SK-N-SH treated with all-trans-retinoic acid at 6 μM for 48 hours (cell line): ENCODE measurements at regions not wholly inside any gene's neighbourhood (a gene's known extent, or its start where the extent isn't known, plus 50 kb on each side); places are given as distances from the start of the nearest gene placed in this dataset.

Experiments used
- ATAC-seq: fragments of 200-7000 bp; cut with Tn5 transposase; 3 replicates; pipeline ENCODE4 v1.9.1; 2020; ENCODE audit warnings: mild to moderate bottlenecking, moderate library complexity
- ARNTL ChIP-seq: fragments of 450-650 bp; formaldehyde crosslinking; IDR thresholded peaks from 2 replicates; pipeline ENCODE4 v1.5.0; 2020; ENCODE audit warnings: low read depth, mild to moderate bottlenecking, moderate library complexity, borderline replicate concordance
- BACH2 ChIP-seq: fragments of 250-450 bp; sonication (Bioruptor Pico); IDR thresholded peaks from 2 replicates; pipeline ENCODE4 v1.9.0; 2021; ENCODE audit warnings: mild to moderate bottlenecking, borderline replicate concordance
- CSDC2 ChIP-seq: fragments of 250-450 bp; sonication (Bioruptor Pico); IDR thresholded peaks from 2 replicates; pipeline ENCODE4 v1.5.0; 2020; ENCODE audit warnings: mild to moderate bottlenecking, moderate library complexity
- GLIS3 ChIP-seq: fragments of 250-450 bp; sonication (Bioruptor Pico); IDR thresholded peaks from 2 replicates; pipeline ENCODE4 v1.5.0; 2020; ENCODE audit warnings: mild to moderate bottlenecking, moderate library complexity
- ISL1 ChIP-seq: fragments of 250-450 bp; sonication (Bioruptor Pico); IDR thresholded peaks from 2 replicates; pipeline ENCODE4 v2.1.2; 2022; ENCODE audit warnings: mild to moderate bottlenecking, moderate library complexity
- PPARA ChIP-seq: fragments of 250-450 bp; sonication (Bioruptor Pico); IDR thresholded peaks from 2 replicates; pipeline ENCODE4 v1.5.0; 2020; ENCODE audit warnings: mild to moderate bottlenecking, borderline replicate concordance
- SNAI2 ChIP-seq: fragments of 250-450 bp; sonication (Bioruptor Pico); IDR thresholded peaks from 2 replicates; pipeline ENCODE4 v1.5.0; 2020; ENCODE audit warnings: mild to moderate bottlenecking, moderate library complexity
- TCF4 ChIP-seq: fragments of 250-450 bp; sonication (Bioruptor Pico); IDR thresholded peaks from 2 replicates; pipeline ENCODE4 v1.8.0; 2021; ENCODE audit warnings: mild to moderate bottlenecking, moderate library complexity, borderline replicate concordance
- TOX ChIP-seq: fragments of 250-450 bp; sonication (Bioruptor Pico); IDR thresholded peaks from 2 replicates; pipeline ENCODE4 v1.8.0; 2021; ENCODE audit warnings: mild to moderate bottlenecking, moderate library complexity, borderline replicate concordance
- ZFP30 ChIP-seq: fragments of 450-650 bp; formaldehyde crosslinking; IDR thresholded peaks from 2 replicates; pipeline ENCODE4 v1.5.0; 2022; ENCODE audit warnings: mild to moderate bottlenecking, moderate library complexity
- ZNF565 ChIP-seq: fragments of 450-650 bp; formaldehyde crosslinking; conservative IDR thresholded peaks from 2 replicates; pipeline ENCODE4 v1.5.0; 2020; ENCODE audit warnings: low read depth, mild to moderate bottlenecking, moderate library complexity
- ZNF70 ChIP-seq: fragments of 450-650 bp; formaldehyde crosslinking; IDR thresholded peaks from 2 replicates; pipeline ENCODE4 v1.5.0; 2020; ENCODE audit warnings: mild to moderate bottlenecking, moderate library complexity
- ZNF8 ChIP-seq: fragments of 450-650 bp; formaldehyde crosslinking; IDR thresholded peaks from 2 replicates; pipeline ENCODE4 v1.5.0; 2020; ENCODE audit warnings: mild to moderate bottlenecking, moderate library complexity
- TF ChIP-seq, protein P1 (sequence below): fragments of 250-450 bp; sonication (Bioruptor Pico); IDR thresholded peaks from 2 replicates; pipeline ENCODE4 v1.8.0; 2020; ENCODE audit warnings: mild to moderate bottlenecking, moderate library complexity, borderline replicate concordance
- TF ChIP-seq, protein P2 (sequence below): fragments of 250-450 bp; sonication (Bioruptor Pico); IDR thresholded peaks from 2 replicates; pipeline ENCODE4 v1.5.1; 2020; ENCODE audit warnings: low read depth, mild to moderate bottlenecking, moderate library complexity
- TF ChIP-seq, protein P3 (sequence below): fragments of 250-450 bp; sonication (Bioruptor Pico); IDR thresholded peaks from 2 replicates; pipeline ENCODE4 v1.5.1; 2021; ENCODE audit warnings: mild to moderate bottlenecking, moderate library complexity
- TF ChIP-seq, protein P4 (sequence below): fragments of 250-450 bp; sonication (Bioruptor Pico); IDR thresholded peaks from 2 replicates; pipeline ENCODE4 v1.5.0; 2020; ENCODE audit warnings: mild to moderate bottlenecking, moderate library complexity
- TF ChIP-seq, protein P5 (sequence below): fragments of 250-450 bp; sonication (Bioruptor Pico); IDR thresholded peaks from 2 replicates; pipeline ENCODE4 v1.8.0; 2021; ENCODE audit warnings: low read depth, mild to moderate bottlenecking, moderate library complexity, borderline replicate concordance

DNA sequence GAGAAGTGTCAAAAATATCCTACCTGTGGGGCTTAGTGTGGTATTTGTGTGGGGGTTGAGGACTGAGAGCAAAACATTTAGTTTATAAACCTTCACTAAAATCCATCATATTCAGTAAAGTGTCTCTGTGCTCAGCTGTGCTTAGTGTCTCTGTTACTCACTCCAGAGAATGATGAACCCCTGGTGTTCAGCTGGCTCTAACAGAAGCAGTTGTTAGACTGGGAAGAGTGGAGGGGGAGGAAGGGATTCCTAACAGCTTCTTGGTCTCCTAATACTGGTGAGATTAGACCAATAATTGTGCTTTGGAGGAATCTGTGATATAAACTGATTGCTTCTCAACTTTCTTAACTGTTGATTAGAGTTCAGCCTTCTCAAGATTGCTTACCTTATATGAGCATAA lies 1123.5 kb downstream of the ROBO2 start:
- TF ChIP-seq, protein P1, sequence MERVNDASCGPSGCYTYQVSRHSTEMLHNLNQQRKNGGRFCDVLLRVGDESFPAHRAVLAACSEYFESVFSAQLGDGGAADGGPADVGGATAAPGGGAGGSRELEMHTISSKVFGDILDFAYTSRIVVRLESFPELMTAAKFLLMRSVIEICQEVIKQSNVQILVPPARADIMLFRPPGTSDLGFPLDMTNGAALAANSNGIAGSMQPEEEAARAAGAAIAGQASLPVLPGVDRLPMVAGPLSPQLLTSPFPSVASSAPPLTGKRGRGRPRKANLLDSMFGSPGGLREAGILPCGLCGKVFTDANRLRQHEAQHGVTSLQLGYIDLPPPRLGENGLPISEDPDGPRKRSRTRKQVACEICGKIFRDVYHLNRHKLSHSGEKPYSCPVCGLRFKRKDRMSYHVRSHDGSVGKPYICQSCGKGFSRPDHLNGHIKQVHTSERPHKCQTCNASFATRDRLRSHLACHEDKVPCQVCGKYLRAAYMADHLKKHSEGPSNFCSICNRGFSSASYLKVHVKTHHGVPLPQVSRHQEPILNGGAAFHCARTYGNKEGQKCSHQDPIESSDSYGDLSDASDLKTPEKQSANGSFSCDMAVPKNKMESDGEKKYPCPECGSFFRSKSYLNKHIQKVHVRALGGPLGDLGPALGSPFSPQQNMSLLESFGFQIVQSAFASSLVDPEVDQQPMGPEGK (CRISPR knock-in tag), result no peak
- TF ChIP-seq BACH2 (CRISPR knock-in tag) (no peak), GLIS3 (CRISPR knock-in tag) (no peak), PPARA (CRISPR knock-in tag) (no peak), ISL1 (no peak), TCF4 (no peak), ZNF8 (CRISPR knock-in tag) (no peak), TOX (CRISPR knock-in tag) (no peak), CSDC2 (CRISPR knock-in tag) (no peak), SNAI2 (no peak), ARNTL (CRISPR knock-in tag) (no peak)
- TF ChIP-seq, protein P2, sequence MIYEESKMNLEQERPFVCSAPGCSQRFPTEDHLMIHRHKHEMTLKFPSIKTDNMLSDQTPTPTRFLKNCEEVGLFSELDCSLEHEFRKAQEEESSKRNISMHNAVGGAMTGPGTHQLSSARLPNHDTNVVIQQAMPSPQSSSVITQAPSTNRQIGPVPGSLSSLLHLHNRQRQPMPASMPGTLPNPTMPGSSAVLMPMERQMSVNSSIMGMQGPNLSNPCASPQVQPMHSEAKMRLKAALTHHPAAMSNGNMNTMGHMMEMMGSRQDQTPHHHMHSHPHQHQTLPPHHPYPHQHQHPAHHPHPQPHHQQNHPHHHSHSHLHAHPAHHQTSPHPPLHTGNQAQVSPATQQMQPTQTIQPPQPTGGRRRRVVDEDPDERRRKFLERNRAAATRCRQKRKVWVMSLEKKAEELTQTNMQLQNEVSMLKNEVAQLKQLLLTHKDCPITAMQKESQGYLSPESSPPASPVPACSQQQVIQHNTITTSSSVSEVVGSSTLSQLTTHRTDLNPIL (CRISPR knock-in tag), result no peak
- TF ChIP-seq, protein P3, sequence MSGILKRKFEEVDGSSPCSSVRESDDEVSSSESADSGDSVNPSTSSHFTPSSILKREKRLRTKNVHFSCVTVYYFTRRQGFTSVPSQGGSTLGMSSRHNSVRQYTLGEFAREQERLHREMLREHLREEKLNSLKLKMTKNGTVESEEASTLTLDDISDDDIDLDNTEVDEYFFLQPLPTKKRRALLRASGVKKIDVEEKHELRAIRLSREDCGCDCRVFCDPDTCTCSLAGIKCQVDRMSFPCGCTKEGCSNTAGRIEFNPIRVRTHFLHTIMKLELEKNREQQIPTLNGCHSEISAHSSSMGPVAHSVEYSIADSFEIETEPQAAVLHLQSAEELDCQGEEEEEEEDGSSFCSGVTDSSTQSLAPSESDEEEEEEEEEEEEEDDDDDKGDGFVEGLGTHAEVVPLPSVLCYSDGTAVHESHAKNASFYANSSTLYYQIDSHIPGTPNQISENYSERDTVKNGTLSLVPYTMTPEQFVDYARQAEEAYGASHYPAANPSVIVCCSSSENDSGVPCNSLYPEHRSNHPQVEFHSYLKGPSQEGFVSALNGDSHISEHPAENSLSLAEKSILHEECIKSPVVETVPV (CRISPR knock-in tag), result no peak
- TF ChIP-seq, protein P4, sequence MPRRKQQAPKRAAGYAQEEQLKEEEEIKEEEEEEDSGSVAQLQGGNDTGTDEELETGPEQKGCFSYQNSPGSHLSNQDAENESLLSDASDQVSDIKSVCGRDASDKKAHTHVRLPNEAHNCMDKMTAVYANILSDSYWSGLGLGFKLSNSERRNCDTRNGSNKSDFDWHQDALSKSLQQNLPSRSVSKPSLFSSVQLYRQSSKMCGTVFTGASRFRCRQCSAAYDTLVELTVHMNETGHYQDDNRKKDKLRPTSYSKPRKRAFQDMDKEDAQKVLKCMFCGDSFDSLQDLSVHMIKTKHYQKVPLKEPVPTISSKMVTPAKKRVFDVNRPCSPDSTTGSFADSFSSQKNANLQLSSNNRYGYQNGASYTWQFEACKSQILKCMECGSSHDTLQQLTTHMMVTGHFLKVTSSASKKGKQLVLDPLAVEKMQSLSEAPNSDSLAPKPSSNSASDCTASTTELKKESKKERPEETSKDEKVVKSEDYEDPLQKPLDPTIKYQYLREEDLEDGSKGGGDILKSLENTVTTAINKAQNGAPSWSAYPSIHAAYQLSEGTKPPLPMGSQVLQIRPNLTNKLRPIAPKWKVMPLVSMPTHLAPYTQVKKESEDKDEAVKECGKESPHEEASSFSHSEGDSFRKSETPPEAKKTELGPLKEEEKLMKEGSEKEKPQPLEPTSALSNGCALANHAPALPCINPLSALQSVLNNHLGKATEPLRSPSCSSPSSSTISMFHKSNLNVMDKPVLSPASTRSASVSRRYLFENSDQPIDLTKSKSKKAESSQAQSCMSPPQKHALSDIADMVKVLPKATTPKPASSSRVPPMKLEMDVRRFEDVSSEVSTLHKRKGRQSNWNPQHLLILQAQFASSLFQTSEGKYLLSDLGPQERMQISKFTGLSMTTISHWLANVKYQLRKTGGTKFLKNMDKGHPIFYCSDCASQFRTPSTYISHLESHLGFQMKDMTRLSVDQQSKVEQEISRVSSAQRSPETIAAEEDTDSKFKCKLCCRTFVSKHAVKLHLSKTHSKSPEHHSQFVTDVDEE, result no peak
- TF ChIP-seq, protein P5, sequence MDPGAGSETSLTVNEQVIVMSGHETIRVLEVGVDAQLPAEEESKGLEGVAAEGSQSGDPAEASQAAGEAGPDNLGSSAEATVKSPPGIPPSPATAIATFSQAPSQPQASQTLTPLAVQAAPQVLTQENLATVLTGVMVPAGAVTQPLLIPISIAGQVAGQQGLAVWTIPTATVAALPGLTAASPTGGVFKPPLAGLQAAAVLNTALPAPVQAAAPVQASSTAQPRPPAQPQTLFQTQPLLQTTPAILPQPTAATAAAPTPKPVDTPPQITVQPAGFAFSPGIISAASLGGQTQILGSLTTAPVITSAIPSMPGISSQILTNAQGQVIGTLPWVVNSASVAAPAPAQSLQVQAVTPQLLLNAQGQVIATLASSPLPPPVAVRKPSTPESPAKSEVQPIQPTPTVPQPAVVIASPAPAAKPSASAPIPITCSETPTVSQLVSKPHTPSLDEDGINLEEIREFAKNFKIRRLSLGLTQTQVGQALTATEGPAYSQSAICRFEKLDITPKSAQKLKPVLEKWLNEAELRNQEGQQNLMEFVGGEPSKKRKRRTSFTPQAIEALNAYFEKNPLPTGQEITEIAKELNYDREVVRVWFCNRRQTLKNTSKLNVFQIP (CRISPR knock-in tag), result no peak
- ATAC-seq, result no peak

DNA sequence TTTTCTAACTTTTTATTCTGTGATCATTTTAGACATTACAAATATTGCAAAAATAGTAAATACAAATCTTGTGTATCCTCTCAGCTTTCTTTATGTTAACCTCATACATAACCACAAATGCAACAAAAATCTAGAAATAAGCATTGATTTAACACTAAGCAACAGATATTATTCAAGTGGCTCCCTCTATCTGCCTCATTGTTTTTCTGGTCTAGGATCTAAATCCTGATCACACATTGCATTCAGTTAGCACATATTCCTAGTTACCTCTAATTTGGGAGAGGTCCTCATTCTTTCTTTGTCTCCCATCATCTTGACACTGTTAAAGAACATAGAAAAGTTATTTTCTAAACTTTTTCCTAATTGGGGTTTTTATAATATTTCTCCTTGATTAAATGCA lies 1126.0 kb downstream of the ROBO2 start:
- no peak for ATAC-seq
- TF ChIP-seq ZNF565 (CRISPR knock-in tag) (no peak), ZNF70 (CRISPR knock-in tag) (no peak)

DNA sequence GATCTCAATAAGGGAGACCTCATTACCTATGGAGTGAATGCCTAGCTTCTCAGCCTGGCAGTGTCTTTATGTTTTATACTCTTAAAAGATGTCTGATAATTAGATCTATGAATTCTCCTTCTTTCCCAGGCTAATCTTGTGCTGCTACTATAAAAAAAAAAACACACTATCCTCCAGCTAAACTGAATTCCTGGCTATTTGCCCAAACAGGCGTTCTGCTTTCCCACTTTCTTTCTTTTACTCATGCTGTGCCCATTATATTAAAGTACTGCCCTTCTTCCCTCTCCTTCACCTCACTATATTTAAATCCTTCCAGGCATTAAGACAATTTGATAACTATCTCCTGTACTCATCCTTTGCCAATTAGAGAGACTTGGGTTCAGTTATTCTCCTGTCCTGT lies 1134.9 kb downstream of the ROBO2 start:
- TF ChIP-seq ZNF565 (CRISPR knock-in tag) (no peak), ISL1 (peak; percentile 16; the same call in 1 of the 2 replicates)
- ATAC-seq, result no peak

DNA sequence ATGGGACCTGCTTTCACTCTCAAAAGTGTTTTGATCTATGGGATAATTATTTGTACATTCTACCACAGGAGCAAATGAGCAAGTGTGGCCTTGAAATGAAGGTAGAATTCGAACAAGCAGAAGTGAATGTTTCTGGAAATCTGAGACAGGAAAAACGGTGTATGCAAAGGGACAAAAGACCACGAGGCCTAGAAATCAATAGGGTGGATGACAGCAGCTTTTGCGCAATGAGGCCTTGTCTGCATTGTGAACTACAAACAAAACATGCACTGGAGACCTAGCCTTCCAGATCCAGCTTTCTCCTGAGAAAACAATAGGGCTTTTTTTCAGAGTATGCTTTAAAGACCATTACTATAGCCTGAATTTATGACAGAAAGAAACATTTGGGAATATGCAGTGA lies 1137.0 kb downstream of the ROBO2 start:
- ATAC-seq, result no peak
- TF ChIP-seq, protein P4, result no peak
- no peak for TF ChIP-seq ZFP30
- TF ChIP-seq, protein P3 (CRISPR knock-in tag), result no peak
